PFSK-1 (cell line): ENCODE measurements at regions not wholly inside any gene's neighbourhood (a gene's known extent, or its start where the extent isn't known, plus 50 kb on each side); places are given as distances from the start of the nearest gene placed in this dataset.

Experiments
- POLR2AphosphoS5 ChIP-seq: IDR thresholded peaks from 2 replicates; pipeline ENCODE4 v1.6.1; 2012; ENCODE audit warnings: low read depth, mild to moderate bottlenecking, control low read depth, low read length, moderate library complexity
- REST ChIP-seq, 2 experiments: IDR thresholded peaks; 2 replicates each; pipeline versions ENCODE4 v1.6.1 to v1.8.0; 2011 to 2012; ENCODE audit warnings: low read depth in 2 of 2, low read length in 2 of 2, control low read depth in 1 of 2, inconsistent platforms in 1 of 2, mild to moderate bottlenecking in 1 of 2, moderate library complexity in 1 of 2; ENCODE audit not compliant: insufficient read depth in 1 of 2
- SIN3A ChIP-seq: IDR thresholded peaks from 2 replicates; pipeline ENCODE4 v1.6.1; 2012; ENCODE audit warnings: mild to moderate bottlenecking, low read length, moderate library complexity, borderline replicate concordance; ENCODE audit not compliant: insufficient read depth
- TAF1 ChIP-seq: IDR thresholded peaks from 2 replicates; pipeline ENCODE4 v1.6.1; 2012; ENCODE audit warnings: low read length, control low read depth, borderline replicate concordance; ENCODE audit not compliant: insufficient read depth

GRCh38 chr2:184338771-184339170, 259.6 kb upstream of the ZNF804A start:
- no peak for TF ChIP-seq POLR2AphosphoS5
- no peak for TF ChIP-seq REST (IDR thresholded peaks at IDR 0.05; ENCODE audit: insufficient read depth in 1 of 2, low read depth in 2 of 2, low read length in 2 of 2)
- TF ChIP-seq SIN3A: no peak
- TF ChIP-seq TAF1: no peak
